Spinal cord (tissue), 9 donors: ENCODE measurements at regions not wholly inside any gene's neighbourhood (a gene's known extent, or its start where the extent isn't known, plus 50 kb on each side); places are given as distances from the start of the nearest gene placed in this dataset.

Experiments
- DNase-seq, 6 donors: peaks; one replicate each; pipeline versions ENCODE4 v3.0.0 to v3.0.0-alpha.2; 2013 to 2015; ENCODE audit warnings: low spot score in 6 of 6, low read depth in 4 of 6
- H3K27ac ChIP-seq: one replicate; pipeline ENCODE4 v1.5.1; 2013; ENCODE audit warnings: low read depth, low read length, control low read depth
- H3K27me3 ChIP-seq: one replicate; pipeline ENCODE4 v1.6.1; 2013; ENCODE audit warnings: low read length; ENCODE audit not compliant: control insufficient read depth, insufficient read depth
- H3K36me3 ChIP-seq: one replicate; pipeline ENCODE4 v1.6.1; 2013; ENCODE audit warnings: low read length; ENCODE audit not compliant: control insufficient read depth, insufficient read depth
- H3K4me1 ChIP-seq: one replicate; pipeline ENCODE4 v1.6.1; 2013; ENCODE audit warnings: low read length; ENCODE audit not compliant: control insufficient read depth, insufficient read depth
- H3K4me3 ChIP-seq: one replicate; pipeline ENCODE4 v1.5.1; 2013; ENCODE audit warnings: low read depth, low read length, control low read depth
- H3K9me3 ChIP-seq: one replicate; pipeline ENCODE4 v1.6.1; 2013; ENCODE audit warnings: low read length; ENCODE audit not compliant: control insufficient read depth, insufficient read depth
- WGBS: methylation state at CpG from one replicate; pipeline ENCODE4 v1.1.5; 2013; ENCODE audit warnings: missing lambda C conversion rate; ENCODE audit not compliant: insufficient coverage; 5-methylcytosine and 5-hydroxymethylcytosine counted together
- donor health status: healthy.

DNA sequence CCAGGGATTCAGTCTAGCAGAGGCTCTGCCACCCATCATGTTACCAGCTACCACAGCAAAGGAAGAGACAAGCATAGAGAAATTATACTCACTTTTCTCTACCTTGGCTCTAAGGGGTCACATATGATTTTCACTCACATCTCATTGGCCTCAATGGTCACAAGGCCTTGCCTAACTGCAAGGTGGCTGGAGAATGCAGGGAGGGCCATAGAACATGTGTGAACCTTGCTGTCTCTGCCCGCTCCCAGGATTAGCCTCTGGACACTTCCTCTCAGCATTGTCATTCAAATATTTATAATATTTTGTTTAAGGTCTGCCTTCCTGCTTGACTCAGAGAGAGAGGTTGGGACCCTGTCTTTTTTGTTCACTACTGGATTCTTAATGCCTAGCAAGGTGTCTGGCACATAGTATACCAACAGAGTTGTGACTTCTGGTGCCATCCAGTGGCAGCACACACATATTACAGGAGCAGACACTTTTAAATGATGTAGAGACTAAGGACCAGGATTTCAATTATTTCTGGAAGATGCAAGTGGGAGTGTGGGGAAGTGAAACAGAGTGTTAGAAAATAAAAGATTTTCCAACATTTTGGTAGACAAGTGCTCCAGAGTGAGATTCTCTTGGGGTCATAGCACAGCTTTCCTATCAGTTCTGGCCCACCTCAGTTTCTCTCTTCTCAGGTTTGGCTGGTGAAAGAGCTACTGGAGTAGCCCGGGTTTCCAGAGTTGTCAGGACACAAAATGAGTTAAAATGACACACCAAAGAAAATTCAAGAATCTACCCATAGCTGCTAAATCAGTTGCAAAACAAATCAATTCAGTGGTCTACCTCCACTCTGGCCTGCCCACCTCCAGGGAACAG is 119.0 kb upstream of the RASGRP1 start:
- Histone ChIP-seq H3K9me3 (no peaks in the 10 kb centered on the region), H3K36me3 (no peaks in the 10 kb centered on the region), H3K27me3 (no peaks in the 10 kb centered on the region), H3K4me3 (no peak overlapping the region), H3K4me1 (no peaks in the 10 kb centered on the region), H3K27ac (no peak overlapping the region)
- WGBS: 70% methylated on average over 1 of the region's 2 CpGs
- DNase-seq: peak in 3 of 6 donors; percentile 48 to 89 (median 80)

DNA sequence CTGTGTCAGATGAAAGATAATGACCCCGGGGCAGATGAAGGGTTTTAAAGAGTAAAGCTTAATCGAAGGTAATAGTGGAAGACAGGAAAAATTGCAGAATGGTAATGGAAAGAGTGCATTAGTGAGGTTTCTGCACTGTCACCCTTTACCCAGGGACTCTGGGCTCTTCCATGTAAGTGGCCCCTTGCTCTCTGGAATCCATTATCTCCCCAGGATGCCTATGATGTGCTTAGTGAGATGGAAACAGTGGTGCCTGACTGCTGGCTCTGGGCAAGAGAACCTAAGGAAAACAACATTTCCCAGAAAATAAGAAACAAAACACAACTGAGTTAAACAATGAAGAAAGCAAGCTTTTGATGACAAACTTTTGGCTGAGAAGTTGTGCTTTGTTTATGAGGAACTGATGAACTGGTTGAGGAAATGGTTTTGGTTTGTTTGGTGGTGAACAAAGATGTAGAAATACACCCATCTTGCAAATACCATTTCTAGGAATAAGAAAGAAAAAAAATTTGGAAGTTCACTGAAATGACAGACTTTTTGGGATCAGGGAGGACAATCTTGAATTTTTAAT is 119.9 kb upstream of the RASGRP1 start:
- no peak overlapping the region for H3K4me3 ChIP-seq
- DNase-seq: no peak
- WGBS: 66% methylated on average over 2 of the region's 2 CpGs

DNA sequence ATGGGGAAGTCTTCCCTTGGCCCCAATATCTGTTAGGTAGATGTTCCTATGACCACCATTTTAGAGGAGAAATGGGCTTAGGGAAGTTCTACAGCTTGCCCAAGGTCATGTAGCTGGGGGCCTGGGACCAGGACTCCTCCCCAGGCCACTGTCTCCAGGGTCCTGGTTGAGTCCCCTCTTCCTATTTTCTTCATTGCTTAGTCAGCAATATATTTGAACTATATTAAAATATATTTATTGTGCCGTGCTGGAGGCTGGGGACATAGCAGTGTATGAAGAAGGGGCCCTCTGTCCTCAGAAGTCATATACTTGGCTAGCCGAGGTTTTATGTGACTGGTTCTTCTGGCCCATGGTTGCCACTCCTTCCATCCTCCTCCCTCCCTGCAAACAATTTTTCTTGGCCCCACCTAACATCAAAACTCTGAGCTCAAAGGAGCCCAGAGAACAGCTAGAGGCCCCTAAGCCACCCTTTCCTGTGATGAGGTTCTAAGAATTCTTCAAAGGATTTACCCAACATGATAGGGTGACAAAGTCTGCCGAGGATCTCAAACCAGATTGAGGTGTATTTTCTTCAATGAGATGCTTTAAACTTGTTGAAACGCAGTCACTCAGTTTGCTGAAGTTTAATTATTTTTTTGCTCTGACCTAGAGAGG is 121.2 kb upstream of the RASGRP1 start:
- no peak overlapping the region for H3K27ac ChIP-seq
- H3K4me1 ChIP-seq: no peaks in the 10 kb centered on the region
- WGBS: 82% methylated on average over 3 of the region's 4 CpGs
- no peak overlapping the region for H3K4me3 ChIP-seq
- no peaks in the 10 kb centered on the region for H3K9me3 ChIP-seq
- no peaks in the 10 kb centered on the region for H3K36me3 ChIP-seq
- H3K27me3 ChIP-seq: no peaks in the 10 kb centered on the region
- no peak for DNase-seq

More for the DNA sequence above, 119.9 kb upstream of the RASGRP1 start:
- H3K4me1 ChIP-seq: no peaks in the 10 kb centered on the region
- H3K27ac ChIP-seq: no peak overlapping the region
- no peaks in the 10 kb centered on the region for H3K9me3 ChIP-seq
- no peaks in the 10 kb centered on the region for H3K27me3 ChIP-seq
- H3K36me3 ChIP-seq: no peaks in the 10 kb centered on the region

DNA sequence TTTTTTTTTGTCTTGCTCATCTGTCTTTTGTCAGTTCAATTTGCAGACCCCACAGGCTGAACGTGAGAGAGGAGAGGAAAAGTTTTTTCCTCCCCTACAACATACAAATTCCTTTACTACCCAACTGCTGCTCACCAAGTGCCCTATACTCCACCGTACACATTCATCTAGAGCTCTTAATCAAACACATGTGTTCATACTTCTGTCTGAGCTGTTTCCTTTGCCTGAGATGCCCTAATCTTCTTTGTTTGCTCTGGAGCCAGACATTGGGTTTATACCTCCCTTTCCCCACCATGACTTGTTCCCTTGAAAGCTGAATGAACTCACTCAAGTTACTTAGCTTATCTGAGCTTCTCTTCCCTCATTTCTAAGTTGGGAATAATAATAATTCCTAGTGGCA is 122.7 kb upstream of the RASGRP1 start:
- Histone ChIP-seq H3K9me3 (no peaks in the 10 kb centered on the region), H3K4me3 (no peak overlapping the region), H3K4me1 (no peaks in the 10 kb centered on the region), H3K36me3 (no peaks in the 10 kb centered on the region), H3K27ac (no peak overlapping the region), H3K27me3 (no peaks in the 10 kb centered on the region)
- 100% methylated on average over 1 of the region's 2 CpGs for WGBS
- DNase-seq: no peak

DNA sequence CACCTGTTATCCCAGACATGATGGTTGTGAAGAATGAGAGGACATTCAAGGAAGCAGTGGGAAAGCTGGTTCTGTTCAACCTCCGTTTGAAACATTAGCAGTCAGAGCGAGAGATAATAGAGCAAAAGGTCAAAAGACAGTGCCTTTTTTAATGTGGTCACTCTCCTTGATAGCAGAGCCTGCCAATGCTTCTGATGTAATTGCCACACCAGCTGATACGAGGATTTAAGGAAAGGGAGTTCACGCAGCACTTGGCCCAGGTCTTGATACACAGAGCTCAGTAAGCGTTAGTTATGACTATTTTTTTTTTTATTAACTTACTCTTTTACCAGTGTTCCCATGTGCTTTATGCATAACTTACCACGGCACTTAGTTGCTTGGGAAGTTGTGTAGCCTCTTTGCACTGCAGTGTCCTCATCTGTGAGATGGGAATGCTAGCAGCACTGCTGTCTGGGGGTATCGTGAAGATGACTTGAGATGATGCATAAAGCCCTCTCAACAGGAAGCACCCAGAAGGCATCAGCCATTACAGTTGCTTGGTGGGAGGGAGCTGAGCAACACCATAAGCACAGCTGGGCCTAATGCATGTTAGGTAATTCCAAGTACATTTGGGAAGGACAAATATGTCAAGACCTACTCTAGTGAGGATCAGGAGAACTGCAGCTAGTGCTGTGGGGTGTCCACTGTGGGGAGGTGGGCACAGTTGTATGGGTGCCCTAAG is 123.3 kb upstream of the RASGRP1 start:
- Histone ChIP-seq H3K4me1 (no peaks in the 10 kb centered on the region), H3K9me3 (no peaks in the 10 kb centered on the region), H3K4me3 (no peak overlapping the region), H3K27me3 (no peaks in the 10 kb centered on the region), H3K27ac (no peak overlapping the region), H3K36me3 (no peaks in the 10 kb centered on the region)
- WGBS: 78% methylated on average over 4 of the region's 7 CpGs
- DNase-seq: no peak

DNA sequence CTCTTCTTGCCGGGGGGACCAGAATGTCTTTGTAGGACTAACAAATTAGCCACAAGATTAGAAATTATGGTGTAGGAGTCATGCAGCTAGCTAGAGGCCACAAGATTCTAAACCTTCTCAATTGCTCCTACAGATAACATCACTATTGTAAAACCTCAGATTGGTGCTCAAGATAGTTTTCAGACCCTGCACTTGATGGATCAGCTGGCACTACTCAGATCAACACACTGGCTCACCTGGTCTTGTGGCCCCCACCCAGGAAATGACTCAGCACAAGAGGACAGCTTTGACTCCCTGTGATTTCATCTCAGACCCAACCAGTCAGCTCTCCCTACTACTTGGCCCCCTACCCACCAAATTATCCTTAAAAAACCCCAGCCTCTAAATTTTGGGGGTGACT is 124.1 kb upstream of the RASGRP1 start:
- no peak for DNase-seq
- Histone ChIP-seq H3K4me1 (no peaks in the 10 kb centered on the region), H3K27ac (no peak overlapping the region), H3K9me3 (no peaks in the 10 kb centered on the region), H3K4me3 (no peak overlapping the region), H3K27me3 (no peaks in the 10 kb centered on the region), H3K36me3 (no peaks in the 10 kb centered on the region)
- no CpG with 5 or more reads among the region's 1 CpG for WGBS

DNA sequence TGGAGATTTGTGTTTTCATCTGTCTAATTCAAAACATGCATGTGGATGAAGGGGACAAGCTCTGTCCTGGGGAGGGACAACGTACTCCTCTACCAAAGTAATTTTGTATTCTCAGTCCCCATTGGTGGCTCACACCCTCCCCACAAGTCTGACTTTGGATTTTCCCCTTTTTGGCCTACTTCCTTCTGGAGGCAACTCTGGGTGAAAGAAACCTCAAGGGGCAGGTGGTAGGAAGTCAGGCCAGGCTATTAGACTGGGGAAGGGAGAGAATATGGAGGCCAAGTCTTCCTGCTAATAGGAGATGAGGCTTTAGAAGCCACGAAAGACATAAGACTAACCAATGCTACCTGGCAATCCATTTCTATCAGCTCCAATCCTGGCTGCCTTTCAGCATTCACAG is 124.9 kb upstream of the RASGRP1 start:
- H3K36me3 ChIP-seq: no peaks in the 10 kb centered on the region
- no peaks in the 10 kb centered on the region for H3K4me1 ChIP-seq
- no CpG with 5 or more reads among the region's 2 CpGs for WGBS
- no peak overlapping the region for H3K4me3 ChIP-seq
- H3K27ac ChIP-seq: no peak overlapping the region
- H3K9me3 ChIP-seq: no peaks in the 10 kb centered on the region
- no peak for DNase-seq
- H3K27me3 ChIP-seq: no peaks in the 10 kb centered on the region

DNA sequence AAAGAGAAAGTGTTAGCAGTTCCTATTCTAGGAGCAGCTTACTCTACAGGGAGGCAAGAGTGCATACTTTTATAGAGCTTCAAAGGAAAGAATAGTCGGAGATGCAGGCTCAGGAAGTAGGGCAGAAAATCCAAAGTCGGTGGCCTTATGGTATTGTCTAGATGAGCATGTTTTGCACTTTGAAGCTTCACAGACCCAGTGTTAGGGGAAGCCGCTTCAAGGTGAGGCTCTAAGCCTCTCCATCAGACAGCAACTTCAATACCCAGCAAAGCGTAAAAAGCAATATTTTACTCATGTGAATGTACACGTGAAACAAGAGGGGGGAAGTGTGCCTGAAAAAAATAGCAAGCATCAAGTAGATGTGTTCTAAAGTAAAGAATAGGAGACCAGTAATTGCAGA is 125.6 kb upstream of the RASGRP1 start:
- Histone ChIP-seq H3K27me3 (no peaks in the 10 kb centered on the region), H3K4me3 (no peak overlapping the region), H3K36me3 (no peaks in the 10 kb centered on the region), H3K27ac (no peak overlapping the region), H3K4me1 (no peaks in the 10 kb centered on the region), H3K9me3 (no peaks in the 10 kb centered on the region)
- peak in 1 of 6 donors; percentile 27 for DNase-seq
- 80% methylated on average over 2 of the region's 5 CpGs for WGBS

DNA sequence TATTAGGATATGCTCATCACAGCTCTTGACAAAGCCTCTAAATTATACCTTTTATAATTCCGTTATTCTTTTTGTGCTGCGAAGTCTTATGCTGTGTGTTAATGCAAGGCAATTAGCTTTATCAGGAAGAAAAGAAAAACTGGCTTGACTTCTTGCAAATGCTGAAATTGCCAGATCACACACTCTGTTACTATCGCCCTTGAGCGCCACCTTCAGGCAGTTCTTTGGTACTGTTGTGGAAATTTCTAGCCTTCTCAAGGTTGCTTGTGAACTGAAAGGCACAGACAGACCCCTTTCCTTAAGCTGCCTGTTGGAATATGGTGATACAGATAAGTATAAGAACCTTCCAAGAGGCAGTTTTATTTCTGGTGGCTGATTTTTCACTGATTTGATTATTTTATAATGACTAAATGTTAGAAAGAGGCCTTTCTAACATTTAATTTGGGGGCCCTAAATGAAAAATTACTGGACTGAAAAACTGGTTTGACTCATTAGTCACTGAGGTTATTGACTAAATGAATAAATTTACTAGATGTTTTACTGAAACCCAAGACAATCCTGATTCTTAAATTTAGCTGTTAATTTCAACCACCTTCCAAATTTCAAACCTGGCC is 126.2 kb upstream of the RASGRP1 start:
- Histone ChIP-seq H3K4me3 (no peak overlapping the region), H3K9me3 (no peaks in the 10 kb centered on the region), H3K36me3 (no peaks in the 10 kb centered on the region), H3K4me1 (no peaks in the 10 kb centered on the region), H3K27ac (no peak overlapping the region), H3K27me3 (no peaks in the 10 kb centered on the region)
- 0% methylated on average over 1 of the region's 4 CpGs for WGBS
- peak; percentile 68 to 96 (median 82) for DNase-seq
